Jurkat, Clone E6-1 (cell line): ENCODE measurements at regions not wholly inside any gene's neighbourhood (a gene's known extent, or its start where the extent isn't known, plus 50 kb on each side); places are given as distances from the start of the nearest gene placed in this dataset.
"Not testable (repeated sequence)": the region's sequence is repeated elsewhere in the genome, so short reads cannot be mapped to it uniquely, and the experiment has no call there.

Experiments used
- DNase-seq: peaks from one replicate; pipeline ENCODE4 v3.0.0-alpha.2; 2011; ENCODE audit warnings: low read depth, low spot score
- H3K4me3 ChIP-seq: 2 replicates; pipeline ENCODE4 v1.5.1; 2011; ENCODE audit warnings: mild to moderate bottlenecking, low read length, control low read depth, moderate library complexity

DNA sequence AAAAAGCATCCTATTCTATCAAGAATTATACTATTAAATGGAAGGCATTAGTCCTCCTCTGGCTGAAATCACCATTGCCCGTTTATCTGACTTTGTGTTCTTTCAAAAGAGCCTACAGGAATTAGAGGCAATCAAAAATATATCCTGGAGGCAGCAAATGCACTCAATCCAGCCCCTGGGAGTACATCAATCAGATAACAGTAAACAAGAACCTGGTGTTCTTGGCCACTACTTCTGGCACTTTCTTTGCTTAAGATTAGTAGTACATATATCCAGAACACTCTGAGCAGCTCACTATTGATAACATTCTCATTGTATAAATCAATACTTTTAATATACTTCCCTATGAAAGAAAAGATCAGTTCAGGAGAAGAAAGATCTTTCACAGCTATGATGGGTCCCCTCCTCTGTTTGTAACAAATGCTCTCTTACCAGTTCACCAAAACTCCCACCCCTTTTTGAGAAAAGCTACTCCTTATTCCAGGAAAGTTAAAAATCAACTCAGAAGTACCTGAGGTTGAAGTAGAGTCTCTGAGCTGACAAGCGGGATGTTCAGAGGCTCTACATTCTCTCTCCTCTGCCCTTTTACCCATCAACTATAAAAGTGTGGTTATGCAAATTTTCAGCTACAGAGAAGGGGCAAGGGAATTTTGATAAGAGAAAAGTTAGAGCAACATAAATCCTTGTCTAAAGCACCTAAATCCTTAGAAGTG, 176.0 kb downstream of the COX18 start:
- DNase-seq = no peak
- H3K4me3 ChIP-seq = no peak overlapping the region

DNA sequence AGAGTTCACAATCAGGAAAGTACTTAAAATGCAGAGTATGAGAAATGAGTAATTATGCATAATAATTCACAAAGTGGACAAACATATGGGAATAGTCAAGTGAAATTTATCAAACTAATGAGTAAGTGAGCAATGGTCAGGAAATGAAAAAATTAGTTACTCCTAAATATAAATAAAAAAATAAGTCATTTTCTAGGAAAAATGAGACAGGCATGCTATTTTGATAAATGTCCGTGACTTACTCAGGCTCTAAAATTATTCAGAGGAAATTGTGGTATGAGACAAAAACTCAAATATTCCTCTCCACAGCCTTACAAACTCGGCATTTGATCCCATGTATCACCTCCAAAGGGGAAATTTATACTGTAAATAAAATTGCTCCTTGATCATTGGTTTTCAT, 181.2 kb downstream of the COX18 start:
- DNase-seq = no peak

GRCh38 chr4:72887152-72887551, 182.4 kb downstream of the COX18 start:
- no peak for DNase-seq
- no peak overlapping the region for H3K4me3 ChIP-seq

More for the DNA sequence above, 181.2 kb downstream of the COX18 start:
- no peak overlapping the region for H3K4me3 ChIP-seq

GRCh38 chr4:72886602-72887001, 182.9 kb downstream of the COX18 start:
- H3K4me3 ChIP-seq = no peak overlapping the region
- DNase-seq = no peak

DNA sequence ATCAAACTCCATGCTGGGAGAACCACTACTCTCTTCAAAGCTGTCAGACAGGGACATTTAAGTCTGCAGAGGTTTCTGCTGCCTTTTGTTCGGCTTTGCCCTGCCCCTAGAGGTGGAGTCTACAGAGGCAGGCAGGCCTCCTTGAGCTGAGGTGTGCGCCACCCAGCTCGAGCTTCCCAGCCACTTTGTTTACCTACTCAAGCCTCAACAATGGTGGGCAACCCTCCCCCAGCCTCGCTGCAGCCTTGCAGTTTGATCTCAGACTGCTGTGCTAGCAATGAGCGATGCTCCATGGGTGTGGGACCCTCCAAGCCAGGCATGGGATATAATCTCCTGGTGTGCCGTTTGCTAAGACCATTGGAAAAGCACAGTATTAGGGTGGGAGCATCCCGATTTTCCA, 185.3 kb downstream of the COX18 start:
- H3K4me3 ChIP-seq, DNase-seq: not testable (repeated sequence)

DNA sequence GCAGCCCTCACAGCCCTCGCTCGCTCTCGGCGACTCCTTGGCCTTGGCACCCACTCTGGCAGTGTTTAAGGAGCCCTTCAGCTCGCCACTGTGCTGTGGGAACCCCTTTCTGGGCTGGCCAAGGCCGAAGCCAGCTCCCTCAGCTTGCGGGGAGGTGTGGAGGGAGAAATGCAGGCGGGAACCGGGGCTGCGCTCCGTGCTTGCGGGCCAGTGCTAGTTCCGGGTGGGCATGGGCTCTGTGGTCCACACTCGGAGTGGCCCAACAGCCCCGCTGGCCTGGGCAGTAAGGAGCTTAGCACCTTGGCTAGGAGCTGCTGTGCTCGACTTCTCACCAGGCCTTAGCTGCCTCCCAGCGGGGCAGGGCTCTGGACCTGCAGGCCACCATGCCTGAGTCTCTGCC, 192.6 kb downstream of the COX18 start:
- no peak for DNase-seq
- no peak overlapping the region for H3K4me3 ChIP-seq

- no peak overlapping the region for H3K4me3 ChIP-seq
Measured at GRCh38 chr4:72875545-72875944, 194.0 kb downstream of the COX18 start.

GRCh38 chr4:72875138-72875537, 194.4 kb downstream of the COX18 start:
- H3K4me3 ChIP-seq = no peak overlapping the region
- DNase-seq = no peak

More at GRCh38 chr4:72875545-72875944, 194.0 kb downstream of the COX18 start:
- DNase-seq = no peak

DNA sequence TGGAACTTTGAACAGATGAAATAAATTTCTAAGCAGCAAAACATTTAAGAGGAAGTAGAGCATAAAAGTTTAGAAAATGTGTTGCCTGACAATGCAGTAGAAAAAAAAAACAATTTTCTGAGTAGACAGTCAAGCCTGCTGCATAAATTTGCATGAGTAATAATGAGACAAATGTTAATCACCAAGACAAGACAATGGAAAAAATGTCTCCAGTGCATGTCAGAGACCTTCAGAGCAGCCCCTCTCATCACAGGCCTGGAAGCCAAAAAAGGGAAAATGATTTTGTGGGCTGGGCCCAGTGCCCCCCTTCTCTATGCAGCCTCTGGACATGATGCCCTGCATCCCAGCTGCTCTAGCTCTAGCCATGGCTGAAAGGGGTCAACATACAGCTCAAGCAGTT, 204.6 kb downstream of the COX18 start:
- DNase-seq = no peak

GRCh38 chr4:72864277-72864676, 205.2 kb downstream of the COX18 start:
- H3K4me3 ChIP-seq, DNase-seq: not testable (repeated sequence)

More for the DNA sequence above, 204.6 kb downstream of the COX18 start:
- H3K4me3 ChIP-seq = no peak overlapping the region

DNA sequence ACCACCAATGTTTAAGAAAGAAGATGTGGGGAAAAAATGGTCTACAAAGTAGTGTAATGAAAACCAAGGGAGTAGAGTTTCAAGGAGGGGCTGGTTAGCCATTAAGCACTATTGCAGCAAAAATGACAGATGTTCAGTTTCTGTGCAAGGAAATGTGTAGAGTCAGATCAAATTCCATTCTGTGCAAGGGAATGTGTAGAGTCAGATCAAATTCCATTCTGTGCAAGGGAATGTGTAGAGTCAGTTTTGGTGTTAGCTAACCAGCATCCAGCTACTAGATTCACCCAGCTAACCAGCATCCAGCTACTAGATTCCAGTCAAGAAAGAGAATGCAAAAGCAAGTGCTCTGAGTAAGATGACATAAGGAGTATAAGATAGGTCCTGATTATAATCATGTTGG, 208.8 kb downstream of the COX18 start:
- no peak for DNase-seq
- H3K4me3 ChIP-seq = no peak overlapping the region

DNA sequence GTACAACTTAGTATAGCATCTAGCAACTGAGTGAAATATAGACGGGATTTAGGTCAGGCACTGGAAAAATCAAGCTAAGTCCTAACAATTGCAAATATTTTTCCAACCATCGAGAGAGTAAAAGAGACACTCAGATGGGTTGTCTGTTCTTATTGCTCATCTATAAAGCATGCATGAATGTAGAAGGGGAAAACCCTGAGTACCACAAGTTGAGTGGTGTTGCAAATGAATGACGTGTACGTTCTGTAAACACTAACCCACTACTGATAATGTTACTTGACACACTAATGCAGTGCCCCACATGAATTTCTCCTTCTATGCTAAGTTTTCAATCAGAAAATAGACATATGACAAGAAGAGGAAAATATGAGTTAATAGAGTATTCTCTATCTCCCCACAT, 211.2 kb downstream of the COX18 start:
- H3K4me3 ChIP-seq = no peak overlapping the region
- no peak for DNase-seq

DNA sequence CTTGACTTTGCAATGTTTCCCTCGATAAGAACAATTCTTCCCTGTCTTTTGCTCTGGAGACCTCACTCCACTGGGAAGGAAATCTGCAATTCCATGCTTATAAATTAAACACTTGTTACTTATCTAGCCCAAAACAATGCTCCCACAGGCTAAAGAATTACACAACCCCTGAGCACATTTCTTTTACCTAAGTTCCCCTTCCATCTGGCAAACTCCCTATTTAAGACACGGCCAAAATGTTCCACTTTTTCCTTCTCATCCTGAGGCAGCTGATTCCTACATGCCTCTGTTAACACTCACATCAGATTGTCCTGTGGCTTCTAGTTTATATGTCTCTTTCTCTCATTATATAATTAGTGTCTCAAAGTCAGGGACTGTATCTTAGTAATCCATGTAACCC, 211.7 kb downstream of the COX18 start:
- DNase-seq = no peak
- H3K4me3 ChIP-seq = no peak overlapping the region

DNA sequence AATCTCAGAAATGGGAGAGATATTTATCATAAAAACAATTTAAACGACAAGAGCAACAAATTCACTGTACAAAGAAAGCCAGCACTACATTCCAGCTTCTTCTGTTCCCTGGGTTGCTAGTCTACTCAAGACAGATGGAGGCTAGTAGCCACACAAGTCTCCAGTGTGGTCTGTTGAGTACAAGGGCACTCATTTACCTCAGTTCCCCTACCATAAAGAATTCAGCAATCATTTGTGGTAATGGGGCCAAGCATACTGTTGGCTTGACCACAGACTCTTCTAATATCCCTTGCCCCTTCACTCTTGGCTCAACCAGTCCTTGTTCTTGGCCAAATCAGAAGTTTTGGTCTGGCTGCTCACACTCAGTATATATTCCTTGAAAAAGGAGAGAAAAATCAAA, 212.3 kb downstream of the COX18 start:
- no peak overlapping the region for H3K4me3 ChIP-seq
- no peak for DNase-seq

GRCh38 chr4:72846280-72847111, 223.0 kb downstream of the COX18 start:
- DNase-seq = peak; percentile 58
- no peak overlapping the region for H3K4me3 ChIP-seq

GRCh38 chr4:72843466-72843865, 226.1 kb downstream of the COX18 start:
- no peak overlapping the region for H3K4me3 ChIP-seq
- DNase-seq = no peak

GRCh38 chr4:72842323-72842722, 227.2 kb downstream of the COX18 start:
- no peak overlapping the region for H3K4me3 ChIP-seq
- no peak for DNase-seq

GRCh38 chr4:72840166-72840565, 229.3 kb downstream of the COX18 start:
- H3K4me3 ChIP-seq, DNase-seq: not testable (repeated sequence)

- no peak for DNase-seq
- H3K4me3 ChIP-seq = no peak overlapping the region
Measured at GRCh38 chr4:72828864-72829263, 240.7 kb downstream of the COX18 start.

DNA sequence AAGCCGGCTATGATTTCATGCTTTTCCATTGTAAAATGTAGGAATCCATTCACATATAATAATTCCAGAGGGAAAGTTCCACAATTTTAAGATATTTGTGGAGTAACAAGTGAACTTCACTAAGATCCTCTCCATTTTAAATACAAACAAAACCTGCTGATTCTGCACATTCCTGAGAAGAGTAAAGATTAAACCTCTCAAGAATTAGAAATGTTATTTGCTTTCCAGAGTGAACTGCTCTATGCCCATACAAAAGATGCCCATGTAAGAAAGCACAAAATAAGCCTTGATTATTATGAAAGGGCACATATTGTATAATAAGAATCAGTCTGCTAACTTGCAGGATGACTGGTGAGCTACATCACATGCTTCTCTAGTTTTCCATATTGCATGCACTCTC, 241.5 kb downstream of the COX18 start:
- H3K4me3 ChIP-seq = no peak overlapping the region
- DNase-seq = no peak

GRCh38 chr4:72820107-72820506, 249.4 kb downstream of the COX18 start:
- no peak overlapping the region for H3K4me3 ChIP-seq
- no peak for DNase-seq
